A549 (cell line): ENCODE measurements at regions not wholly inside any gene's neighbourhood (a gene's known extent, or its start where the extent isn't known, plus 50 kb on each side); places are given as distances from the start of the nearest gene placed in this dataset.
"Not testable (repeated sequence)": the region's sequence is repeated elsewhere in the genome, so short reads cannot be mapped to it uniquely, and the experiment has no call there.

Experiments
- ATAC-seq, 2 experiments: fragments of 200-7000 bp in 1 of 2; fragments of >200 bp in 1 of 2; cut with Nextera tagmentation in 1 of 2; cut with Tn5 transposase in 1 of 2; 3 replicates each; pipeline versions ENCODE4 v1.8.0 to v1.9.1; 2018 to 2020; ENCODE audit warnings: mild to moderate bottlenecking in 1 of 2, moderate library complexity in 1 of 2
- CTCF ChIA-PET: fragments of 300-600 bp; sonication (Branson Sonifier 250); formaldehyde crosslinking; extraction: SDS; loops from one replicate; lab custom pipeline; 2021; ENCODE audit warnings: antibody characterized with exemption, inconsistent platforms; lab: Yijun Ruan, JAX
- POLR2A ChIA-PET: fragments of 350-600 bp; formaldehyde crosslinking; extraction: SDS; loops from one replicate; lab custom pipeline; 2021; ENCODE audit warnings: antibody characterized with exemption, inconsistent platforms; lab: Yijun Ruan, JAX
- DNase-seq, 2 experiments: peaks; one replicate each; pipeline versions ENCODE4 v3.0.0 to v3.0.0-alpha.2; 2011 to 2016; ENCODE audit warnings: low read depth in 1 of 2, low spot score in 1 of 2
- FAIRE-seq: peaks from 2 replicates; lab custom pipeline; 2011; peaks lifted over from hg19 to GRCh38; lab: Jason Lieb, UNC
- H3K27ac ChIP-seq, 2 experiments: fragments of >200 bp; sonication (Bioruptor Twin); formaldehyde crosslinking; 3 replicates each; pipeline ENCODE4 v1.5.1; 2016 to 2017
- H3K4me1 ChIP-seq: fragments of >200 bp; sonication (Bioruptor Twin); formaldehyde crosslinking; 3 replicates; pipeline ENCODE4 v1.6.1; 2016
- H3K4me2 ChIP-seq: fragments of >200 bp; sonication (Bioruptor Twin); formaldehyde crosslinking; 3 replicates; pipeline ENCODE4 v1.6.1; 2016
- H3K4me3 ChIP-seq: fragments of >200 bp; sonication (Bioruptor Twin); formaldehyde crosslinking; 3 replicates; pipeline ENCODE4 v1.5.1; 2016
- H3K9me3 ChIP-seq: fragments of >200 bp; sonication (Bioruptor Twin); formaldehyde crosslinking; 3 replicates; pipeline ENCODE4 v1.6.1; 2016
- CBX8 ChIP-seq: fragments of 200-600 bp; sonication (generic); IDR thresholded peaks from 2 replicates; pipeline ENCODE4 v1.6.1; 2016
- CEBPB ChIP-seq, 2 experiments: fragments of >200 bp in 1 of 2; sonication (Bioruptor Twin) in 1 of 2; formaldehyde crosslinking in 1 of 2; IDR thresholded peaks; 2 replicates each; pipeline ENCODE4 v1.6.1; 2012 to 2016
- CHD4 ChIP-seq: fragments of 200-600 bp; sonication (generic); IDR thresholded peaks from 2 replicates; pipeline ENCODE4 v1.6.1; 2016; ENCODE audit warnings: antibody characterized with exemption, mild to moderate bottlenecking, borderline replicate concordance
- EHF ChIP-seq: fragments of 250-450 bp; sonication (Bioruptor Pico); IDR thresholded peaks from 2 replicates; pipeline ENCODE4 v1.5.0; 2020; ENCODE audit warnings: mild to moderate bottlenecking
- ESRRA ChIP-seq: fragments of 150-350 bp; IDR thresholded peaks from 2 replicates; pipeline ENCODE4 v1.6.1; 2014; ENCODE audit warnings: mild to moderate bottlenecking, low read length, borderline replicate concordance
- FOSL2 ChIP-seq, 2 experiments: fragments of 450-650 bp in 1 of 2; fragments of >200 bp in 1 of 2; sonication (Bioruptor Twin) in 1 of 2; formaldehyde crosslinking; IDR thresholded peaks; 2 replicates each; pipeline versions ENCODE4 v1.5.0 to v1.6.1; 2016 to 2020; ENCODE audit warnings: mild to moderate bottlenecking in 1 of 2, moderate library complexity in 1 of 2
- HEYL ChIP-seq: fragments of 250-450 bp; sonication (Bioruptor Pico); IDR thresholded peaks from 2 replicates; pipeline ENCODE4 v1.8.0; 2021; ENCODE audit warnings: mild to moderate bottlenecking, moderate library complexity
- HOXA7 ChIP-seq: fragments of 250-450 bp; sonication (Bioruptor Pico); IDR thresholded peaks from 2 replicates; pipeline ENCODE4 v1.5.0; 2020; ENCODE audit warnings: mild to moderate bottlenecking, moderate library complexity
- KDM1A ChIP-seq: fragments of 200-600 bp; sonication (generic); IDR thresholded peaks from 2 replicates; pipeline ENCODE4 v1.6.1; 2016; ENCODE audit warnings: low read depth, mild to moderate bottlenecking
- KDM5A ChIP-seq: fragments of 200-600 bp; sonication (generic); IDR thresholded peaks from 2 replicates; pipeline ENCODE4 v1.6.1; 2016; ENCODE audit warnings: antibody characterized with exemption, mild to moderate bottlenecking
- MAFK ChIP-seq: fragments of 450-650 bp; IDR thresholded peaks from 2 replicates; pipeline ENCODE4 v1.6.1; 2014; ENCODE audit not compliant: partially characterized antibody
- NFE2L2 ChIP-seq: fragments of 150-350 bp; conservative IDR thresholded peaks from 2 replicates; pipeline ENCODE4 v1.6.1; 2014; ENCODE audit warnings: low read length
- NPAS2 ChIP-seq: fragments of 250-450 bp; sonication (Bioruptor Pico); IDR thresholded peaks from 2 replicates; pipeline ENCODE4 v1.8.0; 2022; ENCODE audit warnings: mild to moderate bottlenecking, moderate library complexity, borderline replicate concordance
- PHF8 ChIP-seq: fragments of 200-600 bp; sonication (generic); IDR thresholded peaks from 2 replicates; pipeline ENCODE4 v1.6.1; 2016; ENCODE audit warnings: low read depth, mild to moderate bottlenecking, antibody characterized with exemption, moderate library complexity, borderline replicate concordance
- RNF2 ChIP-seq: fragments of 200-600 bp; sonication (generic); IDR thresholded peaks from 2 replicates; pipeline ENCODE4 v1.6.1; 2016; ENCODE audit warnings: low read depth, mild to moderate bottlenecking, antibody characterized with exemption, moderate library complexity, borderline replicate concordance
- TFCP2L1 ChIP-seq: fragments of 250-450 bp; sonication (Bioruptor Pico); IDR thresholded peaks from 2 replicates; pipeline ENCODE4 v1.5.0; 2021; ENCODE audit warnings: mild to moderate bottlenecking
- TP53 ChIP-seq: fragments of 250-450 bp; sonication (Bioruptor Pico); IDR thresholded peaks from 2 replicates; pipeline ENCODE4 v1.5.0; 2021; ENCODE audit warnings: mild to moderate bottlenecking, moderate library complexity
- ZC3H11A ChIP-seq: fragments of 450-650 bp; IDR thresholded peaks from 2 replicates; pipeline ENCODE4 v1.6.1; 2014; ENCODE audit warnings: antibody characterized with exemption, mild to moderate bottlenecking
- ZFP36 ChIP-seq: fragments of 450-650 bp; IDR thresholded peaks from 2 replicates; pipeline ENCODE4 v1.6.1; 2014; ENCODE audit warnings: borderline replicate concordance; ENCODE audit not compliant: partially characterized antibody
- ZNF302 ChIP-seq: fragments of 250-450 bp; sonication (Bioruptor Pico); IDR thresholded peaks from 2 replicates; pipeline ENCODE4 v1.9.0; 2021; ENCODE audit warnings: inconsistent platforms, mild to moderate bottlenecking, moderate library complexity
- WGBS: methylation state at CpG from one replicate; pipeline ENCODE4 v1.1.6; 2017; ENCODE audit errors: missing lambda C conversion rate; 5-methylcytosine and 5-hydroxymethylcytosine counted together
- TF ChIP-seq, protein P1 (sequence below): fragments of >200 bp; sonication (Bioruptor Twin); formaldehyde crosslinking; IDR thresholded peaks from 2 replicates; pipeline ENCODE4 v1.6.1; 2016
- TF ChIP-seq, protein P2 (sequence below): IDR thresholded peaks from 2 replicates; pipeline ENCODE4 v1.6.1; 2012; ENCODE audit warnings: low read depth, borderline replicate concordance

DNA sequence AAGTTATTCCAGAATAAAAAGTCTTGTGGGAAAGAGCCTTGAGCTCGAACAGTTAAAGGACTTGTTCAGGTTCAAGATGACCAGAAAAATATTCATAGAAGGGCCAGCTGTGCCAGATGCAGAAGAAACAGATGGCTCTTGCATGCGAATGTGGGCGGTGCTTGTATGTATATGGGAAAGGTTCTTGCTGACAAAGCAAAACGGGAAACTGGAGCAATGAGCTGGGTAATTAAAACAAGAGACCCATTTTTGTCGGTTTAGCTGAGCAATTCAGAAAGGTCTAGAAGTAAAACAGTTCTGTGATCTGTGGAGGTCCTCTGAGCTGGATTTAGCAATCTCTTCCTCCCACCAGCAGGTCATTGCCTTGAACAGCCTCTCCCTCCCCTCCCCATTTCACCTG lies 107.2 kb upstream of the MARK1 start:
- FAIRE-seq (no peak), DNase-seq (no peak), ATAC-seq (no peak)
- TF ChIP-seq ZNF302 = no peak
- peak; percentile 84 for TF ChIP-seq MAFK
- TF ChIP-seq, protein P1, sequence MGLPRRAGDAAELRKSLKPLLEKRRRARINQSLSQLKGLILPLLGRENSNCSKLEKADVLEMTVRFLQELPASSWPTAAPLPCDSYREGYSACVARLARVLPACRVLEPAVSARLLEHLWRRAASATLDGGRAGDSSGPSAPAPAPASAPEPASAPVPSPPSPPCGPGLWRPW = no peak
- WGBS = 35% methylated on average over 5 of the region's 5 CpGs
- no peaks in the 10 kb centered on the region for H3K9me3 ChIP-seq
- POLR2A ChIA-PET = no interaction called here
- CTCF ChIA-PET = no interaction called here
- no peak overlapping the region for H3K4me3 ChIP-seq
- H3K4me1 ChIP-seq = no peaks in the 10 kb centered on the region
- H3K4me2 ChIP-seq = no peak overlapping the region
- no peak overlapping the region for H3K27ac ChIP-seq

- H3K27ac ChIP-seq, H3K4me3 ChIP-seq, H3K4me1 ChIP-seq, FAIRE-seq, CTCF ChIA-PET, ATAC-seq, H3K4me2 ChIP-seq, POLR2A ChIA-PET, H3K9me3 ChIP-seq, DNase-seq: not testable (repeated sequence)
- WGBS = 83% methylated on average over 6 of the region's 19 CpGs
Measured at GRCh38 chr1:220412382-220412781, 115.6 kb upstream of the MARK1 start.

- FAIRE-seq (no peak), DNase-seq (no peak), ATAC-seq (no peak)
- no peak overlapping the region for H3K4me3 ChIP-seq
- 33% methylated on average over 7 of the region's 7 CpGs for WGBS
- no peak overlapping the region for H3K4me2 ChIP-seq
- TF ChIP-seq ZC3H11A (no peak), ESRRA (no peak)
- no peak overlapping the region for H3K27ac ChIP-seq
- ChIA-PET POLR2A (no interaction called here), CTCF (no interaction called here)
- no peaks in the 10 kb centered on the region for H3K4me1 ChIP-seq
- H3K9me3 ChIP-seq = no peaks in the 10 kb centered on the region
Measured at GRCh38 chr1:220410611-220411010, 117.3 kb upstream of the MARK1 start.

DNA sequence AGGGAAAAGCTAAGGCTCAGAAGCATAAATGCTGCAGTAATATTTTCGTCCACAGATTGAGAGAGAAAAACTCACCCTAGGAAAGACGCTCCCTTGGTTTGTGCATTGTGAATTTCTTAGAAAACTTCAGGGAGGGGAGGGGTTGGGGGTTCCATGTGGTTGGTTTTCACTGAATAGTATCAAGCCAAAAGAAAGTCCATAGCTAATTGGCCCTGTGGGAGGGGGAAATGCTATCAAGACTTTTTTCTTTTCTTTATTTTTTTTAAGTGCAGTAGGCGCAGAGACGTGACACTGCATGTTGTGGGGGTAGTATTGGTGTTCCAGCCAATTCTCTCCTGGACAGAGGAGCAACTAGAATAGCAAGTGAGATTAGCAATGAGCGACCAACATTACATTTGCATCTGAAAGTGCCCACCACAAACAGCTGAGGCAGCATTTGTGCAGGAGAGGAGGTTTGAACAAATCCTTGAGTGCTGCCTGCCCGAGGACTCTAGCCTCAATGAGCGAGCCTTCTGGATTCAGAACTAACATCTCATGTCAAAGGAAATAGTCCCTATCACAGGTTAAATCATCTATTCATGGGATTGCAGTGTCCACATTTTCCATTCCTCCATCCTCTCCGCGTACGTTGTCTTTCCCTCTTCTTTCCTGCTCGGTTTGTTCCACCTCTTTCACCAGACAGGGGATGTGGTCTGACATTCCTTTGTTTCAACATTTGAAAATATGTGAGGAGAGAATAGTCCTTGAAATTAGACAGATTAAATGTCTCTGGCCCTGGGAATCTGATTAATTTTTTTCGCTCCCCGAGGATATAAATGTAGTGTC lies 118.0 kb upstream of the MARK1 start:
- H3K27ac ChIP-seq = no peak overlapping the region
- 52% methylated on average over 13 of the region's 13 CpGs for WGBS
- no peak for FAIRE-seq
- ATAC-seq = no peak
- H3K4me2 ChIP-seq = no peak overlapping the region
- TF ChIP-seq HEYL (CRISPR knock-in tag) (no peak), MAFK (peak; percentile 69)
- TF ChIP-seq, all 56 proteins: peak for 1
- H3K4me1 ChIP-seq = no peaks in the 10 kb centered on the region
- H3K4me3 ChIP-seq = no peak overlapping the region
- ChIA-PET POLR2A (no interaction called here), CTCF (no interaction called here)
- DNase-seq = no peak
- H3K9me3 ChIP-seq = no peaks in the 10 kb centered on the region

DNA sequence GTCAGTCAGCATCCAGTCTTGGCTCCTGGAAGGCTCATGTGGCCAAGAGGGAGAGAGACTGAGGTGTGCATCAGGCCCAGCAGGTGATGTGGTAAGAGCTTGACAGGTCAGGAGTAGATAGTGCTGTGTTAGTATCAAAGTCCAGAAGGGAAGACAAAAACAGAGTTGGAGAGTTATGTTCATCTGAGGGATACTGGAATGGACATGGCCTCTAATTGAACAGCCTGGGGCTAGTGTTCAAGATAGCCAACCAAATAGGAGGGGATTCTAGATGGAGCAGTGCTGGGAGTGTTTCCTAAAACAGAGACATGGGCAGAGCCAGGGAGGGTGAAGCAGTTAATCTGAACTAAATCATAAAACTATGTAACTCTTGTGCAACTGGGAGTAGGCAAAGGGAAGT lies 120.7 kb upstream of the MARK1 start:
- TF ChIP-seq ZFP36 = no peak
- TF ChIP-seq ZC3H11A = no peak
- no peak for TF ChIP-seq ESRRA
- TF ChIP-seq NPAS2 (CRISPR knock-in tag) = no peak
- no peak for TF ChIP-seq KDM5A
- TF ChIP-seq TP53 = no peak
- no peak for TF ChIP-seq CEBPB (IDR thresholded peaks at IDR 0.05)
- TF ChIP-seq HEYL (CRISPR knock-in tag) = no peak
- TF ChIP-seq FOSL2 (IDR thresholded peaks at IDR 0.05) = no peak
- TF ChIP-seq FOSL2 (CRISPR knock-in tag; IDR thresholded peaks at IDR 0.05) = no peak
- TF ChIP-seq EHF (CRISPR knock-in tag) = no peak
- no peak for TF ChIP-seq ZNF302
- TF ChIP-seq PHF8 = no peak
- TF ChIP-seq NFE2L2 = no peak
- no peak for TF ChIP-seq CBX8
- TF ChIP-seq TFCP2L1 (CRISPR knock-in tag) = no peak
- TF ChIP-seq KDM1A = no peak
- no peak for TF ChIP-seq CHD4
- TF ChIP-seq HOXA7 = no peak
- TF ChIP-seq, protein P2, sequence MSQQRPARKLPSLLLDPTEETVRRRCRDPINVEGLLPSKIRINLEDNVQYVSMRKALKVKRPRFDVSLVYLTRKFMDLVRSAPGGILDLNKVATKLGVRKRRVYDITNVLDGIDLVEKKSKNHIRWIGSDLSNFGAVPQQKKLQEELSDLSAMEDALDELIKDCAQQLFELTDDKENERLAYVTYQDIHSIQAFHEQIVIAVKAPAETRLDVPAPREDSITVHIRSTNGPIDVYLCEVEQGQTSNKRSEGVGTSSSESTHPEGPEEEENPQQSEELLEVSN = no peak
- TF ChIP-seq RNF2 = no peak
- no peak overlapping the region for H3K4me3 ChIP-seq
- H3K4me2 ChIP-seq = no peak overlapping the region
- H3K4me1 ChIP-seq = no peaks in the 10 kb centered on the region
- DNase-seq (no peak), ATAC-seq (0 out of 6 replicates have a peak, but pooled peaks of 1 of the 2 experiments have one; percentile 13), FAIRE-seq (no peak)
- no peaks in the 10 kb centered on the region for H3K9me3 ChIP-seq
- POLR2A ChIA-PET = interaction anchor here (0.6 kb wide), 1 partner anchor 55 kb away, joined by 13 read pairs; no protein-coding TSS in a partner anchor
- CTCF ChIA-PET = interaction anchor here (0.7 kb wide), 1 partner anchor 11 kb away, joined by 3 read pairs; no protein-coding TSS in a partner anchor
- no peak overlapping the region for H3K27ac ChIP-seq
